Sigmoid colon (tissue), 3 donors: ENCODE measurements at regions not wholly inside any gene's neighbourhood (a gene's known extent, or its start where the extent isn't known, plus 50 kb on each side); places are given as distances from the start of the nearest gene placed in this dataset.

Experiments
- POLR2A ChIP-seq, 2 donors: fragments of 450-650 bp; IDR thresholded peaks; one replicate each; pipeline ENCODE4 v1.6.1; 2016; ENCODE audit warnings: antibody characterized with exemption in 2 of 2, mild to moderate bottlenecking in 2 of 2, moderate library complexity in 2 of 2
- TF ChIP-seq, protein P1 (sequence below), 4 experiments: fragments of 450-650 bp in 3 of 4; fragments of 200-600 bp in 1 of 4; IDR thresholded peaks; one replicate each; pipeline ENCODE4 v1.5.1; 2016 to 2019; ENCODE audit warnings: antibody characterized with exemption in 4 of 4, mild to moderate bottlenecking in 3 of 4, moderate library complexity in 2 of 4

DNA sequence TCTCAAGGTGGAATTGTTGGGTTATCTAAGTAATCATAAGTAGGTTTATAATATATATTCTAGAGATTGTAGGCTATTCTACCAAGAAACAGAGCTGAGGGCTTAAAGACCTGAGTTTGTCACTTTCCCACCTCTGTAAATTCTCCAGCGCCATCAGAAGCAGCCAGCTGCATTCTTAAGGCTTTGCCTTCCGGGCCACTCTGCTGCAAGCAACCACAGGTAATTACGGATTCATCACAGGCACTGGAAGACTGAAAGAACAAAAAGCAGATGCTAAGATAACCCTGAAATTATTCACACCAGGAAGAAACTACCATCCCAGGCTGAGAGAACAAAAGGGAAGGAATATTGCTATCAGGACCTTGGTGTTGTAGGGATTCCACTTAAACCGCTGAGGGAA, 137.8 kb upstream of the JCAD start:
- TF ChIP-seq, protein P1, sequence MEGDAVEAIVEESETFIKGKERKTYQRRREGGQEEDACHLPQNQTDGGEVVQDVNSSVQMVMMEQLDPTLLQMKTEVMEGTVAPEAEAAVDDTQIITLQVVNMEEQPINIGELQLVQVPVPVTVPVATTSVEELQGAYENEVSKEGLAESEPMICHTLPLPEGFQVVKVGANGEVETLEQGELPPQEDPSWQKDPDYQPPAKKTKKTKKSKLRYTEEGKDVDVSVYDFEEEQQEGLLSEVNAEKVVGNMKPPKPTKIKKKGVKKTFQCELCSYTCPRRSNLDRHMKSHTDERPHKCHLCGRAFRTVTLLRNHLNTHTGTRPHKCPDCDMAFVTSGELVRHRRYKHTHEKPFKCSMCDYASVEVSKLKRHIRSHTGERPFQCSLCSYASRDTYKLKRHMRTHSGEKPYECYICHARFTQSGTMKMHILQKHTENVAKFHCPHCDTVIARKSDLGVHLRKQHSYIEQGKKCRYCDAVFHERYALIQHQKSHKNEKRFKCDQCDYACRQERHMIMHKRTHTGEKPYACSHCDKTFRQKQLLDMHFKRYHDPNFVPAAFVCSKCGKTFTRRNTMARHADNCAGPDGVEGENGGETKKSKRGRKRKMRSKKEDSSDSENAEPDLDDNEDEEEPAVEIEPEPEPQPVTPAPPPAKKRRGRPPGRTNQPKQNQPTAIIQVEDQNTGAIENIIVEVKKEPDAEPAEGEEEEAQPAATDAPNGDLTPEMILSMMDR (IDR thresholded peaks at IDR 0.05), result no peak
- TF ChIP-seq POLR2A (IDR thresholded peaks at IDR 0.05), result no peak
